Skeletal muscle satellite cell (primary cell): ENCODE measurements at regions not wholly inside any gene's neighbourhood (a gene's known extent, or its start where the extent isn't known, plus 50 kb on each side); places are given as distances from the start of the nearest gene placed in this dataset.

Source experiments
- H3K27me3 ChIP-seq: 2 replicates; pipeline ENCODE4 v1.7.0; 2013; ENCODE audit warnings: low read length; ENCODE audit not compliant: control insufficient read depth, insufficient read depth
- H3K36me3 ChIP-seq: 2 replicates; pipeline ENCODE4 v1.7.0; 2013; ENCODE audit warnings: mild to moderate bottlenecking, control low read depth, low read length; ENCODE audit not compliant: insufficient read depth
- H3K4me1 ChIP-seq: 2 replicates; pipeline ENCODE4 v1.7.0; 2013; ENCODE audit warnings: low read length; ENCODE audit not compliant: control insufficient read depth, insufficient read depth
- H3K4me2 ChIP-seq: 2 replicates; pipeline ENCODE4 v1.7.0; 2013; ENCODE audit warnings: mild to moderate bottlenecking, low read length
- H3K4me3 ChIP-seq: 2 replicates; pipeline ENCODE4 v1.7.0; 2013; ENCODE audit warnings: low read length
- H3K9ac ChIP-seq: 2 replicates; pipeline ENCODE4 v1.7.0; 2013; ENCODE audit warnings: mild to moderate bottlenecking, low read depth, low read length, moderate library complexity
- H3K9me3 ChIP-seq: replicated peaks from 2 replicates; pipeline ENCODE4 v1.7.0; 2013; ENCODE audit warnings: mild to moderate bottlenecking, control low read depth, low read length

DNA sequence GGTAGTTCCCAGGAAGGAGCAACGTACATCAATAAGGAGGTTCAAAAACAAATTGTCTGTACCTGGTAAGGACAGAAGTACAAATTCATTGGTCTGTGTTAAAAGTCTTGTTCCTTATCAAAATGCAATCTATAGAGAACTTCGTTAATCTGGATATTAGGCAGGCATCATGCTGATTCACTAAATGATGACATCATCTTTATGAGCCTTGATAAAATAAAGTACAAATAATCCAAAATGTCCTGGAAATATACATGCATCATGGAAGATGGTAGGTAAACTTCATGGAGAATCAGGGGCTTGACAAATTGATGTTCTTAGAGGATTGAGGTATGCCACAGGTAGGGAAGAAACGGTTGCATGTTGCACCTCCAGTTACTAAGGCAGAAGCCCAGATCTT is 433.9 kb downstream of the TRIML1 start:
- Histone ChIP-seq H3K36me3 (no peaks in the 10 kb centered on the region), H3K9me3 (peaks cover 11% of the 10 kb centered on the region), H3K4me2 (no peak overlapping the region), H3K27me3 (no peaks in the 10 kb centered on the region), H3K4me1 (no peaks in the 10 kb centered on the region), H3K4me3 (no peak overlapping the region), H3K9ac (no peak overlapping the region)

DNA sequence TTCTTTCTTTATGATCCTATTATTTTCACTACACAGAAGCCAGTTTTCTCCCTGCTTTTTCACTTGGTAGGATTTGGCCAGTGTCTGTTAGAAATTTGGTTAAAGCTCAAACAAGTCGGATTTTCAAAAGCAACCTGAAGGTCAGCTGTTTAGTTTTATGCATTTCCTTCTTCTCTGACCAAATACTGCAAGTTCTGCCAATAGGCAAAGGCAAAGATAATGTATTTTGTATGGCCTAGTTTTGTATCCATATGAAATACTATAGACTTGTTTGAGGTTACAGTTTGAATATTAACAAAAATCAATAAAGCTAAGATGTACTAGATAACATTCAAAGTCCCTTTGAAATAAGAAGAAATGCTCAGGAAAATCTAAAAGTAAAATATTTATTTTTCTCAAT is 439.4 kb downstream of the TRIML1 start:
- no peaks in the 10 kb centered on the region for H3K27me3 ChIP-seq
- no peaks in the 10 kb centered on the region for H3K4me1 ChIP-seq
- no peak overlapping the region for H3K9ac ChIP-seq
- H3K4me3 ChIP-seq = no peak overlapping the region
- H3K36me3 ChIP-seq = no peaks in the 10 kb centered on the region
- H3K4me2 ChIP-seq = no peak overlapping the region
- H3K9me3 ChIP-seq = peaks cover 11% of the 10 kb centered on the region

DNA sequence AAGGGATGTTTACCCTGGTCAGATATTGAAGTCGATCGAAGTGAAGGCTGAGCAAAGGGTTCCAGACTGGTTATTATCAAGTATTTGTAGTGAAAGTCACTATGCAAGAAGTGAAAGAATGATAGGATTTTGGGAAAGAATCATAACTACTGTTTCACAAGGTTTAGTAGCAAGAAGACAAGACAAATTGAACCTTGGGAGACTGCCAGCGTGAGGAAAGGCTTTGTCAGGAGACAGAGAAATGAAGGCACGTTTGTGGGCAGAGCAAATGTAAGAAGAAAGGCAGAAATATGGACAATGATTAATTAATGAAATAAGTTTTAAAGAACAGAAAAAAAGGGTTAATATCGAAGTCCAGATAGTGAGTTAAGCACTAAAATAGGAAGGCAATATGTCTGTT is 456.8 kb downstream of the TRIML1 start:
- H3K4me1 ChIP-seq = no peaks in the 10 kb centered on the region
- no peaks in the 10 kb centered on the region for H3K27me3 ChIP-seq
- H3K9me3 ChIP-seq = peaks cover 3% of the 10 kb centered on the region
- no peak overlapping the region for H3K9ac ChIP-seq
- H3K36me3 ChIP-seq = no peaks in the 10 kb centered on the region
- no peak overlapping the region for H3K4me2 ChIP-seq
- no peak overlapping the region for H3K4me3 ChIP-seq

DNA sequence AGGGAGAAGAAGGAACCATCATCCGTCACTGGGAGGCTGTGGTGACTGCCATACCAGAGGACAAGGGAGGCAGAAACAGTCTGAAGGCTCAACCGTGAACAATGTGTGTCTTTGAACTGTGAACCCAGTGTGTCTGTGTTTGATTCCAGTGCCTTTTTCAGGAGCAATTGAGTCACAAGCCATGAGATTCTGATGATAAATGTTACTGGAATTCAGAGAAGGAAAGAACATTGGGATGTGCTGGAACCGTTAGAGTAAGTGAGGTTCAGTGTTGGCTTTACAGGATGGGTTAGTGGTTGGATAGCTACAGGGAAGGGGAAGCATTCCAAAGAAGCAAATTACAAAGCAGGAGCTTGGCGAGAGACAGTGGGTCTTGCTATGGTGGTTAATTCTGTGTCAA is 464.4 kb downstream of the TRIML1 start:
- H3K4me3 ChIP-seq = no peak overlapping the region
- H3K36me3 ChIP-seq = no peaks in the 10 kb centered on the region
- H3K4me2 ChIP-seq = no peak overlapping the region
- H3K9ac ChIP-seq = no peak overlapping the region
- no peaks in the 10 kb centered on the region for H3K27me3 ChIP-seq
- H3K4me1 ChIP-seq = no peaks in the 10 kb centered on the region
- peaks cover 3% of the 10 kb centered on the region for H3K9me3 ChIP-seq

DNA sequence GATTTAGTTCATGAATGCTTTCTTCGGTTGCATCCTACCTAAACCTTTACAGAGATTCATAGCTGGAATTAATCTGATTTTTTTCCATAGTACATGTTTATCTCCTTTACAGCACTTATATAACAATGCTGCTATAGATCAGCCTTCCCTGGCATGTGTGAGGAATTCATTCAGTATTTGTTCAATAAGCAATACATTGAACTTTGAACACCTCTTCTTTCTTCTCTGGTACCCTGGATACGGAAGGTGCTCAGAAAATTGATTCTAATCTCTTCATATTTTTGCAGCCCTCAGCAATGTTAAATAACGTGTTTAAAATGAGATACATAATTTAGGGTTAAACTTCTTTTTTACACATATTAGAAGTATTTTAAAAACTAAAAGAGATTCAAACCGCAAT is 467.4 kb downstream of the TRIML1 start:
- H3K4me3 ChIP-seq = no peak overlapping the region
- no peaks in the 10 kb centered on the region for H3K9me3 ChIP-seq
- no peak overlapping the region for H3K9ac ChIP-seq
- no peaks in the 10 kb centered on the region for H3K27me3 ChIP-seq
- no peak overlapping the region for H3K4me2 ChIP-seq
- H3K36me3 ChIP-seq = no peaks in the 10 kb centered on the region
- H3K4me1 ChIP-seq = no peaks in the 10 kb centered on the region

DNA sequence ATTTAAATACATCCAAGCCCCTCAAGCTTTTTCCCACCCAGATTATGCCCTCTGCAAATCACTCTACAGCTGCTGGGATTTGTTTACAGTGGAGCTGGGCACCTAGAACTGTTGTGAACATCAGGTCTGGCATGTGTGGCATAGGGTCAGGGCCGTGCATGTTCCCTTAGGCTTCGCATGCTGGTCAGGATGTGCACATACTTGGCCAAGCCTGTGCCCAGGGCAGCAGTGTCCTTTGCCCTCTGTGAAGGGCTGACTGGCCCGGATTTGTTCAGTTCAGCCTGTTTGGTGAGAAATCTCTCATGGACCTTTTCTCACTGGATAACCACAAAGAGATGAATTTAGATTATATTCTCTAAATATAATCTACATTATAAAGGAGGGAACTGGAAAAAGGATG is 471.9 kb downstream of the TRIML1 start:
- H3K9ac ChIP-seq = no peak overlapping the region
- H3K4me3 ChIP-seq = no peak overlapping the region
- H3K4me1 ChIP-seq = no peaks in the 10 kb centered on the region
- H3K4me2 ChIP-seq = no peak overlapping the region
- no peaks in the 10 kb centered on the region for H3K36me3 ChIP-seq
- H3K27me3 ChIP-seq = no peaks in the 10 kb centered on the region
- H3K9me3 ChIP-seq = no peaks in the 10 kb centered on the region

DNA sequence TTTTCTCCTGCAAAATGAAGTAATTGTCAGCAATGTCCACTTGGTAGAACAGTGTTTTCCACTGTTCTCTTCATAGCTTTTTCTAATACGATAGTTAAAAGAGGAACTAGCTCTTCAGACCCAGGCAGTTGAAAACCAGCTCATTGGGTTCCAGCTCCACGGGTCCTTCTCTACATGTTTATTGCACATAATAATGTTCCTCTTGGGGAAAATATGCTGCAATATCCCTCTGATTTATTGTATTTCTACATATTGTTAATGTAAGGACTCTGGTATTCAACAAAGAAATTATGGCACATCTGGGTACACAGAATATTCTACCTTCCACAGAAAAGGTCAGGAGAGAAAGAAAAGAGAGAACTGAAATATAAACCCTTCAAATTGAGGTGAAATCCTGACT is 473.4 kb downstream of the TRIML1 start:
- no peaks in the 10 kb centered on the region for H3K27me3 ChIP-seq
- H3K9ac ChIP-seq = no peak overlapping the region
- no peaks in the 10 kb centered on the region for H3K4me1 ChIP-seq
- no peak overlapping the region for H3K4me3 ChIP-seq
- H3K9me3 ChIP-seq = no peaks in the 10 kb centered on the region
- H3K36me3 ChIP-seq = no peaks in the 10 kb centered on the region
- no peak overlapping the region for H3K4me2 ChIP-seq

DNA sequence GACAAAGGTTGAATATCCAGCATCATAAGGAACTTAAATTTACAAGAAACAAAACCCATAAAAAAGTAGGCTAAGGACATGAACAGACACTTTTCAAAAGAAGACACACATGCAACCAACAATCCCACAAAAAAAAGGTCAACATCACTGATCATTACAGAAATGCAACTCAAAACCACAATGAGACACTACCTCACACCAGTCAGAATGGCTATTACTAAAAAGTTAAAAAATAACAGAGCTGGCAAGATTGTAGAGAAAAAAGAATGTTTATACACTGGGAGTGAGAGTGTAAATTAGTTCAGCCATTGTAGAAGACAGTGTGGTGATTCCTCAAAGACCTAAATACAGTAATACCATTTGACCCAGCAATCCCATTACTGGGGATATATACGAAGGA is 474.7 kb downstream of the TRIML1 start:
- no peaks in the 10 kb centered on the region for H3K27me3 ChIP-seq
- no peaks in the 10 kb centered on the region for H3K36me3 ChIP-seq
- no peak overlapping the region for H3K4me2 ChIP-seq
- no peaks in the 10 kb centered on the region for H3K9me3 ChIP-seq
- H3K4me1 ChIP-seq = no peaks in the 10 kb centered on the region
- no peak overlapping the region for H3K9ac ChIP-seq
- no peak overlapping the region for H3K4me3 ChIP-seq

DNA sequence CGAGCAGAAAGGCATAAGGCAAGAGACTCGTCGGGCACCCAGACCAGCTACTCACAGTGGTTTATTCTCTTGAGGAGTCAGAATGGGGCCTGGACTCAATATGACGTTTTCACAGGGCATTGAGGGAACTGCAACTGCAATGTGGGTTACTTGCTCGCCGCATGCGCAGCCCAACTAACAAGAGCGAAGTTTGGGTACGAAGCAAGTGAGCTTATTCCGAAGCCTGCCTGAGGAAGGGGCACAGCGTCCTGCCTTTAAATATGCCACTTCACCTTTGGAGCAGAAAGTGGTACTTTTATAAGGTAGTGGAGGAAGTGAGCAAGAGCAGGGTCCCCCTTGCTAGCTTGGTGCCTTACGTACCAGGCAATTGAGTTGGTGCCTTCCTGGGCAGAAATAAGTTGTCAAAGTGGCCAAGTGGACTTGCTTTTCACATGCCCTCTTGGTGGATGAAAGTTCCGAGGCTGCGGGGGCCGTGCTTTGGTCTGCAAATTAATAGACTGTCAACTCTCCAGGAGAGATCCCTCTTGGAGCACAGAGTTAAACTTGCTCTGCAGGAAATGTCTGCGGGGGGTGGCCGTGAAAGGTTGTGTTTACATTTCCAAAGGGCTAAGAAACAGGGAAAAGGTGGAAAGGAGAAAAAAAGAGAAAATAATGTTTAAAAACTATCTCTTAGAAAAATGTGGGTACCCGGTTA is 480.4 kb downstream of the TRIML1 start:
- Histone ChIP-seq H3K4me2 (no peak overlapping the region), H3K9ac (no peak overlapping the region), H3K27me3 (no peaks in the 10 kb centered on the region), H3K36me3 (no peaks in the 10 kb centered on the region), H3K9me3 (peaks cover 5% of the 10 kb centered on the region), H3K4me3 (no peak overlapping the region), H3K4me1 (no peaks in the 10 kb centered on the region)

DNA sequence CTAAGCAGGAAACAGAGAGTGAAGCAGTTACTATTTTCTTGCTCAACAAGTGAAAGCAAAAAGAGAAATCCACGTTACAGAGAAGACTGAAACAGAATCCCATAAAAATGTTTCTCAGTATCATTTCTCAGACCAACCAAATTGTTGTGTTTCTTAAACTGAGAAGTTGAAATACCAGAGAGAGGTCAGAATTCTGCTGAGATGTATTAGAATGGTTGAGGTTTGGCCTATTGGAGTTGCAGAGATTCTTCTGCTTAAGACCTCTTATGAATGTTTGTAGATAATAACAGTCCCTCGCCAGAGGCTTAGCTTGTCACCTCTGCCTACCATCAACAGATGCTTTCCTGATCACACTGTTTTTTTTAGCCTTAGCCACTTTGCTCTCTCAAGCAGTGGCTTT is 481.4 kb downstream of the TRIML1 start:
- Histone ChIP-seq H3K4me2 (no peak overlapping the region), H3K4me3 (no peak overlapping the region), H3K4me1 (no peaks in the 10 kb centered on the region), H3K27me3 (no peaks in the 10 kb centered on the region), H3K36me3 (no peaks in the 10 kb centered on the region), H3K9ac (no peak overlapping the region), H3K9me3 (peaks cover 5% of the 10 kb centered on the region)

DNA sequence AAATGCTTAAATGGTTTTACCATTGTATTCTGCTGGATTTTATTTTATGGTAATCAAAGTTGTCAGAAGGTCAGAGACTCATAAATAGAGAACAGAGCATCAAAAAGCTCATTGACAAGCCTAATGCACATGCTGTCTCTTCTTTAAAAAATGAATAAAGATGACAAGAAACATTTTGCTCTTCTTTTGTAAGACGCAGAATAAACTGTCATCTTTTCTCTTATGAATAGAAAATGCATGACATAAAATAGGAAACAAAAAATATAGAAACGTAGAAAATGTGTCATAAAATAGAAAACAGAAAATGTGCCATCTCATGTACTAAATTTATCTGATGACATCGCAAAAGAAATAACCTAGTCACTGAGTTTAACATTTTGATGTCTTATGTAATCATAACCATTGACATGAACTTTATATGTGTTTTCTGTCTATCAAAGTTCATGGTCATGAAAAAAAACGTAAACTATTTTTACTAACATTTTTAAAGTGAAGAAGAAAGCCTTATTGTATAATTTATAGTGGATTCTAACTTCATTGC is 484.1 kb downstream of the TRIML1 start:
- Histone ChIP-seq H3K4me1 (no peaks in the 10 kb centered on the region), H3K27me3 (no peaks in the 10 kb centered on the region), H3K9ac (no peak overlapping the region), H3K4me3 (no peak overlapping the region), H3K36me3 (no peaks in the 10 kb centered on the region), H3K9me3 (peaks cover 10% of the 10 kb centered on the region), H3K4me2 (no peak overlapping the region)

DNA sequence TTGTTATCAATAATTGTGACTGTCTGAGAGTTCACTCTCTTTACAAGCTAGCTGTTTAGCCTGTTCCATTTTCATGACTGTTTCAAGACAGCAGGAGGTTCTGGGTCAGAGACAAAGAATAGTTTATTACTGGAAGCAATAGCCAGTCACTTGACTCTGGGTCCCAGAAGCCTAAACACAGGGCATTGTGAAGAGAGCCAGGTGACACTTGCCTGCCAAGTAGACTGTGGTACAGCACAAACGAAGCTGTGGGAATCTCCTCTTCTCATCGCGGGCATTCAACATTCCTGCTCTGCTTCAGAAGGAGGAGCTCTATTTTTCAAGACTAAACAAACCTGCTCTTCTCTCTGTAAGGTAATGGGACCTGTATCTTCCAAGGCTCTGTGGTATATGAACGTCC is 485.1 kb downstream of the TRIML1 start:
- no peak overlapping the region for H3K4me2 ChIP-seq
- no peaks in the 10 kb centered on the region for H3K36me3 ChIP-seq
- H3K9ac ChIP-seq = no peak overlapping the region
- no peak overlapping the region for H3K4me3 ChIP-seq
- H3K9me3 ChIP-seq = peaks cover 11% of the 10 kb centered on the region
- no peaks in the 10 kb centered on the region for H3K27me3 ChIP-seq
- H3K4me1 ChIP-seq = no peaks in the 10 kb centered on the region
